ENCODE measurements at regions not wholly inside any gene's neighbourhood (a gene's known extent, or its start where the extent isn't known, plus 50 kb on each side); places are given as distances from the start of the nearest gene placed in this dataset.

- no peak for DNase-seq (ENCODE audit: low read depth)
- TF ChIP-seq CTCF (IDR thresholded peaks at IDR 0.05; ENCODE audit: low read depth, low read length) = no peak
- TF ChIP-seq MAX (IDR thresholded peaks at IDR 0.05; ENCODE audit: low read depth, low read length) = no peak
- TF ChIP-seq MYC (IDR thresholded peaks at IDR 0.05; ENCODE audit: low read depth, low read length) = no peak
- no peak for TF ChIP-seq POLR2A (IDR thresholded peaks at IDR 0.05; ENCODE audit: extremely low read depth, insufficient read length)
- H3K4me3 ChIP-seq (ENCODE audit: low read depth, low read length) = no peak overlapping the region
Measured at GRCh38 chr4:17376205-17376604, 135.7 kb downstream of the QDPR start.

GRCh38 chr4:17373666-17374065, 138.2 kb downstream of the QDPR start:
- no peak overlapping the region for H3K4me3 ChIP-seq (ENCODE audit: low read depth, low read length)
- TF ChIP-seq POLR2A (IDR thresholded peaks at IDR 0.05; ENCODE audit: extremely low read depth, insufficient read length) (no peak), MAX (IDR thresholded peaks at IDR 0.05; ENCODE audit: low read depth, low read length) (no peak), CTCF (IDR thresholded peaks at IDR 0.05; ENCODE audit: low read depth, low read length) (no peak), MYC (IDR thresholded peaks at IDR 0.05; ENCODE audit: low read depth, low read length) (no peak)
- no peak for DNase-seq (ENCODE audit: low read depth)

GRCh38 chr4:17370818-17371217, 141.1 kb downstream of the QDPR start:
- TF ChIP-seq POLR2A (IDR thresholded peaks at IDR 0.05; ENCODE audit: extremely low read depth, insufficient read length) (no peak), CTCF (IDR thresholded peaks at IDR 0.05; ENCODE audit: low read depth, low read length) (no peak), MAX (IDR thresholded peaks at IDR 0.05; ENCODE audit: low read depth, low read length) (no peak), MYC (IDR thresholded peaks at IDR 0.05; ENCODE audit: low read depth, low read length) (no peak)
- H3K4me3 ChIP-seq (ENCODE audit: low read depth, low read length) = no peak overlapping the region
- DNase-seq (ENCODE audit: low read depth) = no peak

- no peak overlapping the region for H3K4me3 ChIP-seq (ENCODE audit: low read depth, low read length)
- TF ChIP-seq MYC (IDR thresholded peaks at IDR 0.05; ENCODE audit: low read depth, low read length) (no peak), MAX (IDR thresholded peaks at IDR 0.05; ENCODE audit: low read depth, low read length) (no peak), CTCF (IDR thresholded peaks at IDR 0.05; ENCODE audit: low read depth, low read length) (no peak)
- DNase-seq (ENCODE audit: low read depth) = no peak
Measured at GRCh38 chr4:17368408-17368807, 143.5 kb downstream of the QDPR start.

- no peak for DNase-seq (ENCODE audit: low read depth)
- TF ChIP-seq POLR2A (IDR thresholded peaks at IDR 0.05; ENCODE audit: extremely low read depth, insufficient read length) (no peak), CTCF (IDR thresholded peaks at IDR 0.05; ENCODE audit: low read depth, low read length) (no peak), MYC (IDR thresholded peaks at IDR 0.05; ENCODE audit: low read depth, low read length) (no peak), MAX (IDR thresholded peaks at IDR 0.05; ENCODE audit: low read depth, low read length) (no peak)
- no peak overlapping the region for H3K4me3 ChIP-seq (ENCODE audit: low read depth, low read length)
Measured at GRCh38 chr4:17367201-17367600, 144.7 kb downstream of the QDPR start.

GRCh38 chr4:17366496-17366895, 145.4 kb downstream of the QDPR start:
- no peak for DNase-seq (ENCODE audit: low read depth)
- no peak overlapping the region for H3K4me3 ChIP-seq (ENCODE audit: low read depth, low read length)
- TF ChIP-seq POLR2A (IDR thresholded peaks at IDR 0.05; ENCODE audit: extremely low read depth, insufficient read length) (no peak), MAX (IDR thresholded peaks at IDR 0.05; ENCODE audit: low read depth, low read length) (no peak), MYC (IDR thresholded peaks at IDR 0.05; ENCODE audit: low read depth, low read length) (no peak), CTCF (IDR thresholded peaks at IDR 0.05; ENCODE audit: low read depth, low read length) (no peak)
